Glomerular visceral epithelial cell (primary cell): ENCODE measurements at regions not wholly inside any gene's neighbourhood (a gene's known extent, or its start where the extent isn't known, plus 50 kb on each side); places are given as distances from the start of the nearest gene placed in this dataset.
"Not testable (repeated sequence)": the region's sequence is repeated elsewhere in the genome, so short reads cannot be mapped to it uniquely, and the experiment has no call there.

Experiments used
- DNase-seq: peaks from one replicate; pipeline ENCODE4 v3.0.0-alpha.2; 2016; ENCODE audit errors: extremely low spot score

DNA sequence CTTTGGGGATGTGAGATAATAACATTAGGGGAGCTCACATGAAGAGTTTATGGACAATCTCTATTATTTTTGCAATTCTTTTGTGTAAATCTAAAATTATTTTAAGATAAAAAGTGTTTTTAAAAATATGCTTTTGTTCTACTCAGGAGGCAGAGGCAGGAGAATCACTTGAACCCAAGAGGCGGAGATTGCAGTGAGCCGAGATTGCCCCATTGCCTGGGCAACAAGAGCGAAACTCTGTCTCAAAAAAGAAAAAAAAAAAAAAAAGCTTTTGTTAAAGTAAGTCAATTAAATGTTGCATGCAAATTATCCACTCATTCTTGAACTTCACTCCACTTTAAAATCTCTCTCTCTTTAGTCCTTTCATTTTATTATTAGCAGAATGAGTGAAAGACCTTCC is 193.3 kb upstream of the IRS2 start:
- not testable (repeated sequence) for DNase-seq

DNA sequence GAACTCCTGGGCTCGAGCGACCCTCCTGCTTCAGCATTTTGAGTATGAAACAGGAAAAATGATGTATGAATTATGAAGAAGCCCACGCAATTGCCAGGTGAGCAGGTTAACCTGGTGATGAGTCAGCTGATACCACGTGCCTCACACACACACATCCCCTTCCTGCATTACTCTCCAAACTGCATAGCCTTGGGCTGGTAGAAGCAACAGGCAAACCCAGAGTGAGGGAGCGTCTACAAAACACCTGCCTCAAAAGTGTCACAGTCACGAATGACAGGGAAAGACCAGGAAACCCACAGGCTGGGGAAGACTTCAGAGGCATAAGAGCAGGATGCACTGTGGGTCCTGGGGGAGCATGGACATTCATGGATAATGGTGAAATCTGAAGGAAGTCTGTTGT is 192.8 kb upstream of the IRS2 start:
- DNase-seq, result no peak

DNA sequence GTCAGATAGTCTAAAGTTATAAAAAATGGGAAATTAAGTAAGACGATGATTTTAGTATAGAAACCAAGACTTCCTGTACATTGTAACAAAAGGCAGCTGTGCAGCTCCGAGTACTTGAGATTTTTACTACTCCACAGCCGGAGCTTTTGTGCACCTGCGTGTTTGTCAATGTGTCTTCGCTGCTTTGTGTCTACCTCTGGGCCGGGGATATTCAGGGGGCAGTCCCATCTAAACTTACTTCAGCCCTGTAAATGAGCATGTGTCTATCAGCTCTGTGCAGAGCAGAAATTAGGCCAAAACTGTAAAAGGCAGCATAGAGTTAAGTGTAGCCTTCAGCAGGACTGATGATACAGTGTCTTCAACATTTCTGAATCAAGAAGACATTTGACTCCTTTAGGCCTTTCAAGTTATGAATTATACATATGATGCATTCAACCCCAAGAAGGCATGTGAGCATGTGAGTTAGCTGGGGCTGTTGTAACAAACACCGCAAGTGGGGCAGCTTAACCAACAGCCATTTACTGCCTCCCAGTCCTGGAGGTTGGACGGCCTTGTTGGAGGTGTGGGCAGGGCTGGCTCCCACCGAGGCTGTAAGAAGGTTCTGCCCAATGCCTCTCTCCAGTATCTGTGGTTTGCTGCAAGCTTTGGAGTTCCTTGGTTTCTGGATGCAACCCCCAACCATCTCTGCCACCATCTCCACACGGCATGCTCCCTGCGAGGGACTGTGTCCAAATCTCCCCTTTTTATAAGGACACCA is 191.0 kb upstream of the IRS2 start:
- no peak for DNase-seq

GRCh38 chr13:109976206-109976997 is 190.0 kb upstream of the IRS2 start:
- DNase-seq, result no peak

GRCh38 chr13:109974354-109974753 is 188.0 kb upstream of the IRS2 start:
- no peak for DNase-seq

DNA sequence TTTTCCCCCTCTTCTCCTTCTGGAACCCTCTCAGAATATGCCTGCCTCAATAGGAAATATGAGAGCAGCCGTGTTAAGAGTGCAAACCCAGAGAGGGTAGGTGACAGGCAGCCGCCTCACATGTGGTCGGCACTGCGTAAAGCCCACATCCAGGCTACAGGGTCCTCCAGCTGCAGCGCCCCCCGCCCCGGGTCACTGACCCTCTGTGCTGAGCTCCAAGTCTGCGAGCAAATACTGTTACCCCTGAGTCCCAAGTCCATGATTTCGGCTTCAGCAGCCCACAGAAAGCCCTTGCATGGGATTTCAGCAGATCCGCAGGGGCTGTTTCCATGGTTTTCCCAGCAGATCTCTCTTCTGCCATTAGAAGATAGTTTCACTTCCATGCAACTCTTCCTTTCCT is 186.9 kb upstream of the IRS2 start:
- DNase-seq, result no peak

DNA sequence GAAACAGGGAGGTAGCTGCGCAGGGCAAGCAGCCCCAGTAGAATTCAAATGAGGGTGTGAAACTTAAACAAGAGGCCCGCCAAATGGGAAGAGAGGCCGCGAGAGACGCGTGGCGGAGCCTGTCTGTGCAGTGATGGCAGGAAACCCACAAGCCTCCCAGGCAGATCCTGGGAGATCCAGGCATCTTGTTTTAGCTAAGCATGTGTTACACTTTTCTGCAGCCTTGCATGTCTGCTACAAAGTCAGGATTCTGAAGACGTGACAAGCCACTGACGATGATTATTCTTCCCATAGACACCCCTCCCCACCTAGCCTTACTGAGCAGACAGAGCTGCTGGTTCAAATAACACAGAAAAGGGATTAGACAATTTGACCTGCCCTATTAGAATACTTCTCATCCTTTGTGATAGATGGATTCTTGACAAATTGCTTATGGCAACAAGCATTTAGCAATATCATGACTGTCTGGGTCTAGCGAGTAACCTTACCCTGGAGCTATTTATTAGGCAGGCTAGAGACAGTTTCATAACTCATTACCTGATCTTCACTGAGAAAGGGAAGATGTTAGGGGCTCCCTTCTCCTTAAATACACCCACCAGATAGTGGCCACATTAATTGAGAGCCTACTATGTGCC is 185.2 kb upstream of the IRS2 start:
- DNase-seq, result no peak

GRCh38 chr13:109971006-109971405 is 184.6 kb upstream of the IRS2 start:
- no peak for DNase-seq

- no peak for DNase-seq
Measured at GRCh38 chr13:109968876-109969577, 182.6 kb upstream of the IRS2 start.

GRCh38 chr13:109963960-109964563 is 177.7 kb upstream of the IRS2 start:
- no peak for DNase-seq

DNA sequence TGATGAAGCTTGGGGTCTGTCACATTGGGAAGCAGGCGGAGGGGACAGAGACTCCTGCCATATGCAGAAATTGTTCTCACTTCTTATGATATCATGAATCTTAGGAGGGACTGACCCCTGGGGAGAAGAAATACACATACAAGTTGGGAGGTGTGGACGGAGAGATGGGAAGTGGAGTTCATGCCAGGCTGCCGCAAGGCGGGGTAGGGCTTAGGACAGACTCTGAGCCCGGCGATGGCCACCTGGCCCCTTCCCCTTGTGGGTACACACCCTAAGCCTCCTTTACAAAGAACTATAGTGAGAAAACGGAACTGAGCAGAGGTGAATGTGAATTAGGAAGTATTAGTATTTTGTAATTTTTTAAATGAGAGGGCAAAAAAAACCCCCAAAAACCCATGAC is 177.0 kb upstream of the IRS2 start:
- no peak for DNase-seq

DNA sequence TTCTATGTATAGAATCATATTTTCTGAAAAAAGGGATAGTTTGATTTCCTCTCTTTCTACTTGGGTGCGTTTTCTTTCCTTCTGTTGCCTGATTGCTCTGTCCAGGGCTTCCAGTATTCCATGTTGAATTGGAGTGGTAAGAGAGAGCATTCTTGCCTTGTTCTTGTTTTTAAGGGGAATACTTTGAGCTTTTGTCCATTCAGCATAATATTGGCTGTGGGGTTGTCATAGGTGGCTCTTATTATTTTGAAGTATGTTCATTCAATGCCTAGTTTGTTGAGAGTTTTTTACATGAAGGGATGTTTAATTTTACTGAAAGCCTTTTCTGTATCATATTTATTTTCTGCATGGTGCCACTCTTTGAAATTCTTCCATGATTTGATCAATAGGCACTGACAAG is 173.5 kb upstream of the IRS2 start:
- no peak for DNase-seq

GRCh38 chr13:109957875-109958274 is 171.5 kb upstream of the IRS2 start:
- DNase-seq, result no peak

DNA sequence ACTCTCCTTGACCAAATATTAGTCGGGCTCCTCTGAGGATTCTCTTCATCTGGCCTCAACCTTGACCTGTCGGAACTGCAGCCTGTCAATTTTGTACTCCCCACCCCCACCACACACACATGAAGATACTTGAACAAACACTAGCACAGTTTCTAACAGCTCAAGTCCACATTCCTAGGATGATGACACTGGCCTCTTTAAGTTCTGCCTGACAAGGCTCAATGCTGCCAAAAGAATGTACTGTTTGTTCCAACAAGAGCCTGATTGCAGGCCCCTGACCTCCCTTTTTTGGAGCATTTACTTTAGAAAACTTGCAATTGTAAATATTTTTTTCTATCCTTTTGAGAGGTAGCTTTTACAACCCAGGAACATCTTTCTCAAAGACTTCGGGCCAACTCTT is 169.2 kb upstream of the IRS2 start:
- no peak for DNase-seq

GRCh38 chr13:109954441-109954840 is 168.1 kb upstream of the IRS2 start:
- DNase-seq, result no peak

- no peak for DNase-seq
Measured at GRCh38 chr13:109951491-109951890, 165.1 kb upstream of the IRS2 start.

GRCh38 chr13:109949397-109949796 is 163.0 kb upstream of the IRS2 start:
- DNase-seq, result no peak

- no peak for DNase-seq
Measured at GRCh38 chr13:109947006-109947405, 160.6 kb upstream of the IRS2 start.

- peak; percentile 59 for DNase-seq
Measured at GRCh38 chr13:109945206-109945960, 159.0 kb upstream of the IRS2 start.

- no peak for DNase-seq
Measured at GRCh38 chr13:109941951-109942350, 155.6 kb upstream of the IRS2 start.

DNA sequence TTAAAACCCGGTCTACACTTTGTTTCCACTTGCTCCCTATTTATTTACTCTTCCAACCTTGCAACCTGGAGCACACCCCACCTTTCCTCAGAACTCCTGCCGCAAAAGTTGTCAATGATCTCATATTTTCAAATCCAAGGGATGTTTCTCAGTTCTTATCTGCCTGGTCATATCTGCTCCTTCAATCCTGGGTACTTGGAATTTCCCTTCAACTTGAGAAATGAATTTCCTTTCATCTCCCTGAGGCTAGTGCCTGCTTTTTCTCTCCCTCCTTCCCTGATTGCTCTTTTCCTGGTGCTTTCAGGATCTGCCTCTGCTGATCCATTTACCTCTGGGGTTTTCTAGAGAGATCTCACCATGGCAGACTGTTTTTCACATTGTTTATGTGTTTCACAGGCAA is 154.8 kb upstream of the IRS2 start:
- no peak for DNase-seq
